ENCODE measurements at regions not wholly inside any gene's neighbourhood (a gene's known extent, or its start where the extent isn't known, plus 50 kb on each side); places are given as distances from the start of the nearest gene placed in this dataset.

GRCh38 chr4:152050106-152050505, 289.3 kb upstream of the GATB start:
- ATAC-seq (no peak), DNase-seq (no peak)
- Mint-ChIP-seq H3K4me3 (no peak overlapping the region), H3K27me3 (no peaks in the 10 kb centered on the region), H3K4me1 (peaks cover 21% of the 10 kb centered on the region), H3K36me3 (ENCODE audit: low read depth) (no peaks in the 10 kb centered on the region), H3K9me3 (ENCODE audit: low read depth) (no peaks in the 10 kb centered on the region), H3K27ac (no peak overlapping the region)
- intact Hi-C loops (cut with DNase I, micrococcal nuclease): no loop called here
- ChIA-PET POLR2A (no interaction called here), CTCF (no interaction called here)

GRCh38 chr4:152047451-152047850, 286.6 kb upstream of the GATB start:
- ATAC-seq: no peak
- no peaks in the 10 kb centered on the region for H3K27me3 Mint-ChIP-seq
- intact Hi-C loops (cut with DNase I, micrococcal nuclease): no loop called here
- no peak overlapping the region for H3K4me3 Mint-ChIP-seq
- peaks cover 8% of the 10 kb centered on the region for H3K4me1 Mint-ChIP-seq
- ChIA-PET POLR2A (no interaction called here), CTCF (interaction anchor here (0.6 to 1.6 kb wide), 4 partner anchors 10 to 362 kb away, joined by 3 to 4 read pairs (median 3); no protein-coding TSS in a partner anchor)
- no peak overlapping the region for H3K27ac Mint-ChIP-seq
- DNase-seq: no peak
- H3K9me3 Mint-ChIP-seq (ENCODE audit: low read depth): peaks cover 7% of the 10 kb centered on the region
- no peaks in the 10 kb centered on the region for H3K36me3 Mint-ChIP-seq (ENCODE audit: low read depth)

- peak; percentile 51 for DNase-seq
- no peaks in the 10 kb centered on the region for H3K36me3 Mint-ChIP-seq (ENCODE audit: low read depth)
- no peak overlapping the region for H3K4me3 Mint-ChIP-seq
- CTCF ChIA-PET: interaction anchor here (0.6 to 0.7 kb wide), 2 partner anchors 209 to 236 kb away, joined by 3 to 4 read pairs; no protein-coding TSS in a partner anchor
- peaks cover 7% of the 10 kb centered on the region for H3K9me3 Mint-ChIP-seq (ENCODE audit: low read depth)
- POLR2A ChIA-PET: no interaction called here
- peaks cover 2% of the 10 kb centered on the region for H3K4me1 Mint-ChIP-seq
- no peak overlapping the region for H3K27ac Mint-ChIP-seq
- no peak for ATAC-seq
- no peaks in the 10 kb centered on the region for H3K27me3 Mint-ChIP-seq
- intact Hi-C loops (cut with DNase I, micrococcal nuclease): no loop called here
Measured at GRCh38 chr4:152045807-152046571, 285.2 kb upstream of the GATB start.

- DNase-seq (no peak), ATAC-seq (no peak)
- Mint-ChIP-seq H3K27ac (no peak overlapping the region), H3K4me3 (no peak overlapping the region), H3K9me3 (ENCODE audit: low read depth) (peaks cover 7% of the 10 kb centered on the region), H3K27me3 (no peaks in the 10 kb centered on the region), H3K36me3 (ENCODE audit: low read depth) (no peaks in the 10 kb centered on the region), H3K4me1 (peaks cover 2% of the 10 kb centered on the region)
- ChIA-PET POLR2A (no interaction called here), CTCF (interaction anchor here (0.6 to 1.0 kb wide), 3 partner anchors 210 to 243 kb away, joined by 3 to 4 read pairs (median 3); no protein-coding TSS in a partner anchor)
- intact Hi-C loops (cut with DNase I, micrococcal nuclease): no loop called here
Measured at GRCh38 chr4:152045449-152045806, 284.6 kb upstream of the GATB start.

GRCh38 chr4:152044331-152045036, 283.7 kb upstream of the GATB start:
- intact Hi-C loops (cut with DNase I, micrococcal nuclease): no loop called here
- DNase-seq (no peak), ATAC-seq (no peak)
- Mint-ChIP-seq H3K4me1 (peaks cover 2% of the 10 kb centered on the region), H3K27me3 (no peaks in the 10 kb centered on the region), H3K27ac (no peak overlapping the region), H3K4me3 (no peak overlapping the region), H3K36me3 (ENCODE audit: low read depth) (no peaks in the 10 kb centered on the region), H3K9me3 (ENCODE audit: low read depth) (peaks cover 7% of the 10 kb centered on the region)
- ChIA-PET CTCF (interaction anchor here (1.0 kb wide), 1 partner anchor 242 kb away, joined by 3 read pairs; no protein-coding TSS in a partner anchor), POLR2A (no interaction called here)

- CTCF ChIA-PET: no interaction called here
- no peak for DNase-seq
- no peak for ATAC-seq
- POLR2A ChIA-PET: no interaction called here
- no peak overlapping the region for H3K27ac Mint-ChIP-seq
- H3K27me3 Mint-ChIP-seq: no peaks in the 10 kb centered on the region
- no peaks in the 10 kb centered on the region for H3K36me3 Mint-ChIP-seq (ENCODE audit: low read depth)
- H3K4me3 Mint-ChIP-seq: no peak overlapping the region
- peaks cover 7% of the 10 kb centered on the region for H3K9me3 Mint-ChIP-seq (ENCODE audit: low read depth)
- intact Hi-C loops (cut with DNase I, micrococcal nuclease): no loop called here
- peaks cover 3% of the 10 kb centered on the region for H3K4me1 Mint-ChIP-seq
Measured at GRCh38 chr4:152041295-152041694, 280.5 kb upstream of the GATB start.

GRCh38 chr4:152039691-152040090, 278.9 kb upstream of the GATB start:
- no peaks in the 10 kb centered on the region for H3K36me3 Mint-ChIP-seq (ENCODE audit: low read depth)
- no peak for ATAC-seq
- peaks cover 5% of the 10 kb centered on the region for H3K4me1 Mint-ChIP-seq
- H3K4me3 Mint-ChIP-seq: no peak overlapping the region
- intact Hi-C loops (cut with DNase I, micrococcal nuclease): no loop called here
- POLR2A ChIA-PET: no interaction called here
- peaks cover 7% of the 10 kb centered on the region for H3K9me3 Mint-ChIP-seq (ENCODE audit: low read depth)
- no peak for DNase-seq
- CTCF ChIA-PET: no interaction called here
- H3K27ac Mint-ChIP-seq: no peak overlapping the region
- H3K27me3 Mint-ChIP-seq: no peaks in the 10 kb centered on the region

GRCh38 chr4:152039023-152039481, 278.2 kb upstream of the GATB start:
- Mint-ChIP-seq H3K4me3 (no peak overlapping the region), H3K27me3 (no peaks in the 10 kb centered on the region), H3K9me3 (ENCODE audit: low read depth) (peaks cover 7% of the 10 kb centered on the region), H3K36me3 (ENCODE audit: low read depth) (no peaks in the 10 kb centered on the region), H3K4me1 (peaks cover 5% of the 10 kb centered on the region), H3K27ac (no peak overlapping the region)
- DNase-seq (no peak), ATAC-seq (no peak)
- POLR2A ChIA-PET: no interaction called here
- intact Hi-C loops (cut with DNase I, micrococcal nuclease): no loop called here
- CTCF ChIA-PET: no interaction called here

GRCh38 chr4:152038238-152038637, 277.4 kb upstream of the GATB start:
- Mint-ChIP-seq H3K36me3 (ENCODE audit: low read depth) (no peaks in the 10 kb centered on the region), H3K27me3 (no peaks in the 10 kb centered on the region), H3K4me3 (no peak overlapping the region), H3K4me1 (peaks cover 5% of the 10 kb centered on the region), H3K27ac (no peak overlapping the region), H3K9me3 (ENCODE audit: low read depth) (peaks cover 5% of the 10 kb centered on the region)
- ChIA-PET POLR2A (no interaction called here), CTCF (interaction anchor here (0.6 kb wide), 1 partner anchor 29 kb away, joined by 3 read pairs; no protein-coding TSS in a partner anchor)
- intact Hi-C loops (cut with DNase I, micrococcal nuclease): no loop called here
- ATAC-seq (no peak), DNase-seq (no peak)

- no peaks in the 10 kb centered on the region for H3K36me3 Mint-ChIP-seq (ENCODE audit: low read depth)
- no peak overlapping the region for H3K27ac Mint-ChIP-seq
- H3K27me3 Mint-ChIP-seq: no peaks in the 10 kb centered on the region
- DNase-seq (no peak), ATAC-seq (no peak)
- H3K4me1 Mint-ChIP-seq: peaks cover 5% of the 10 kb centered on the region
- H3K4me3 Mint-ChIP-seq: no peak overlapping the region
- ChIA-PET CTCF (interaction anchor here (0.6 kb wide), 1 partner anchor 10 kb away, joined by 4 read pairs; no protein-coding TSS in a partner anchor), POLR2A (no interaction called here)
- intact Hi-C loops (cut with DNase I, micrococcal nuclease): no loop called here
- no peaks in the 10 kb centered on the region for H3K9me3 Mint-ChIP-seq (ENCODE audit: low read depth)
Measured at GRCh38 chr4:152037435-152037834, 276.6 kb upstream of the GATB start.

- CTCF ChIA-PET: no interaction called here
Measured at GRCh38 chr4:152033621-152034020, 272.8 kb upstream of the GATB start.

GRCh38 chr4:152032722-152033131, 271.9 kb upstream of the GATB start:
- Mint-ChIP-seq H3K27ac (no peak overlapping the region), H3K9me3 (ENCODE audit: low read depth) (no peaks in the 10 kb centered on the region), H3K4me3 (no peak overlapping the region), H3K27me3 (no peaks in the 10 kb centered on the region), H3K36me3 (ENCODE audit: low read depth) (no peaks in the 10 kb centered on the region), H3K4me1 (peaks cover 5% of the 10 kb centered on the region)
- intact Hi-C loops (cut with DNase I, micrococcal nuclease): no loop called here
- DNase-seq (no peak), ATAC-seq (no peak)
- ChIA-PET CTCF (interaction anchor here (0.6 kb wide), 1 partner anchor 290 kb away, joined by 3 read pairs; no protein-coding TSS in a partner anchor), POLR2A (interaction anchor here (0.6 kb wide), 1 partner anchor 203 kb away, joined by 3 read pairs; no protein-coding TSS in a partner anchor)

More at GRCh38 chr4:152033621-152034020, 272.8 kb upstream of the GATB start:
- DNase-seq (no peak), ATAC-seq (no peak)
- Mint-ChIP-seq H3K4me3 (no peak overlapping the region), H3K9me3 (ENCODE audit: low read depth) (no peaks in the 10 kb centered on the region), H3K36me3 (ENCODE audit: low read depth) (no peaks in the 10 kb centered on the region), H3K4me1 (peaks cover 5% of the 10 kb centered on the region), H3K27me3 (no peaks in the 10 kb centered on the region), H3K27ac (no peak overlapping the region)
- intact Hi-C loops (cut with DNase I, micrococcal nuclease): no loop called here
- POLR2A ChIA-PET: interaction anchor here (0.6 kb wide), 1 partner anchor 59 kb away, joined by 3 read pairs; no protein-coding TSS in a partner anchor

Measured in activated CD4-positive, alpha-beta T cell treated with anti-CD3 and anti-CD28 coated beads for 36 hours (primary cell).